H9 (cell line): ENCODE measurements at regions not wholly inside any gene's neighbourhood (a gene's known extent, or its start where the extent isn't known, plus 50 kb on each side); places are given as distances from the start of the nearest gene placed in this dataset.

Source experiments
- DNase-seq: peaks from one replicate; pipeline ENCODE4 v3.0.0-alpha.2; 2017
- H2AFZ ChIP-seq: one replicate; pipeline ENCODE4 v1.6.1; 2013; ENCODE audit warnings: mild to moderate bottlenecking, low read length, control low read depth, moderate library complexity
- H2AK5ac ChIP-seq: 2 replicates; pipeline ENCODE4 v1.6.1; 2013; ENCODE audit warnings: low read length, control low read depth, mixed read lengths; ENCODE audit not compliant: insufficient read length
- H2BK120ac ChIP-seq: one replicate; pipeline ENCODE4 v1.6.1; 2013; ENCODE audit warnings: low read depth, mild to moderate bottlenecking, low read length, control low read depth, inconsistent platforms; ENCODE audit not compliant: poor library complexity, severe bottlenecking
- H2BK12ac ChIP-seq: 2 replicates; pipeline ENCODE4 v1.6.1; 2013; ENCODE audit warnings: low read length, control low read depth, mixed read lengths, low read depth; ENCODE audit not compliant: insufficient read length
- H2BK15ac ChIP-seq: 2 replicates; pipeline ENCODE4 v1.6.1; 2013; ENCODE audit warnings: low read depth, low read length, control low read depth
- H2BK20ac ChIP-seq: one replicate; pipeline ENCODE4 v1.6.1; 2013; ENCODE audit warnings: low read depth, mild to moderate bottlenecking, low read length, control low read depth, inconsistent platforms; ENCODE audit not compliant: poor library complexity, severe bottlenecking
- H2BK5ac ChIP-seq: 2 replicates; pipeline ENCODE4 v1.6.1; 2013; ENCODE audit warnings: low read length, control low read depth, mixed read lengths; ENCODE audit not compliant: insufficient read length
- H3K14ac ChIP-seq: 2 replicates; pipeline ENCODE4 v1.6.1; 2013; ENCODE audit warnings: low read length, control low read depth; ENCODE audit not compliant: insufficient read depth
- H3K18ac ChIP-seq: 2 replicates; pipeline ENCODE4 v1.6.1; 2013; ENCODE audit warnings: low read depth, mild to moderate bottlenecking, mixed read lengths, low read length, control low read depth; ENCODE audit not compliant: insufficient read length
- H3K23ac ChIP-seq: 2 replicates; pipeline ENCODE4 v1.6.1; 2013; ENCODE audit warnings: low read length, control low read depth, mixed read lengths, low read depth; ENCODE audit not compliant: insufficient read length
- H3K23me2 ChIP-seq: 2 replicates; pipeline ENCODE4 v1.6.1; 2013; ENCODE audit warnings: low read depth, mild to moderate bottlenecking, mixed read lengths, low read length, control low read depth; ENCODE audit not compliant: insufficient read length, poor library complexity, severe bottlenecking
- H3K27ac ChIP-seq: 2 replicates; pipeline ENCODE4 v1.5.1; 2013; ENCODE audit warnings: low read length, control low read depth, mixed read lengths, low read depth; ENCODE audit not compliant: insufficient read length
- H3K27me3 ChIP-seq: 2 replicates; pipeline ENCODE4 v1.6.1; 2013; ENCODE audit warnings: low read length, control low read depth, inconsistent platforms; ENCODE audit not compliant: insufficient read depth
- H3K4ac ChIP-seq: 2 replicates; pipeline ENCODE4 v1.6.1; 2013; ENCODE audit warnings: low read depth, mild to moderate bottlenecking, control low read depth, inconsistent platforms, low read length, moderate library complexity
- H3K4me1 ChIP-seq: 2 replicates; pipeline ENCODE4 v1.6.1; 2013; ENCODE audit warnings: low read length, control low read depth, inconsistent platforms; ENCODE audit not compliant: insufficient read depth
- H3K4me2 ChIP-seq: 2 replicates; pipeline ENCODE4 v1.6.1; 2013; ENCODE audit warnings: low read length, control low read depth, mixed read lengths; ENCODE audit not compliant: insufficient read length, insufficient read depth
- H3K56ac ChIP-seq: 2 replicates; pipeline ENCODE4 v1.6.1; 2013; ENCODE audit warnings: low read depth, mild to moderate bottlenecking, mixed read lengths, low read length, control low read depth; ENCODE audit not compliant: insufficient read length
- H3K79me1 ChIP-seq: 2 replicates; pipeline ENCODE4 v1.6.1; 2013; ENCODE audit warnings: low read depth, mild to moderate bottlenecking, moderate library complexity, low read length, control low read depth, inconsistent platforms; ENCODE audit not compliant: insufficient read depth, poor library complexity, severe bottlenecking
- H3K79me2 ChIP-seq: 2 replicates; pipeline ENCODE4 v1.6.1; 2013; ENCODE audit warnings: low read length, control low read depth, inconsistent platforms; ENCODE audit not compliant: insufficient read depth
- H3K9ac ChIP-seq: 2 replicates; pipeline ENCODE4 v1.6.1; 2013; ENCODE audit warnings: low read length, control low read depth, mixed read lengths; ENCODE audit not compliant: insufficient read length; ENCODE audit errors: extremely low read depth
- H3K9me3 ChIP-seq: one replicate; pipeline ENCODE4 v1.6.1; 2013; ENCODE audit warnings: low read depth, low read length, inconsistent platforms; ENCODE audit not compliant: control insufficient read depth
- H3T11ph ChIP-seq: one replicate; pipeline ENCODE4 v1.6.1; 2013; ENCODE audit warnings: mild to moderate bottlenecking, low read length, control low read depth, inconsistent platforms
- H4K20me1 ChIP-seq: one replicate; pipeline ENCODE4 v1.6.1; 2013; ENCODE audit not compliant: control insufficient read depth, insufficient read length, insufficient read depth
- H4K5ac ChIP-seq: 2 replicates; pipeline ENCODE4 v1.6.1; 2013; ENCODE audit warnings: low read depth, mild to moderate bottlenecking, mixed read lengths, low read length, control low read depth; ENCODE audit not compliant: insufficient read length
- H4K8ac ChIP-seq: replicated peaks from 2 replicates; pipeline ENCODE4 v1.6.1; 2013; ENCODE audit warnings: low read length, control low read depth, mixed read lengths, low read depth; ENCODE audit not compliant: insufficient read length
- H4K91ac ChIP-seq: 2 replicates; pipeline ENCODE4 v1.6.1; 2013; ENCODE audit warnings: low read depth, mild to moderate bottlenecking, moderate library complexity, mixed read lengths, low read length, control low read depth; ENCODE audit not compliant: insufficient read length
- H3K27ac Mint-ChIP-seq, 3 experiments: 2 replicates in 2 of 3; 3 replicates in 1 of 3; pipeline ENCODE4 v1.8.0; 2020 to 2021; ENCODE audit warnings: mixed read lengths in 3 of 3, mild to moderate bottlenecking in 1 of 3, moderate library complexity in 1 of 3
- H3K27me3 Mint-ChIP-seq: 2 replicates; pipeline ENCODE4 v1.8.0; 2021; ENCODE audit warnings: low read depth, mild to moderate bottlenecking, moderate library complexity, mixed read lengths
- H3K36me3 Mint-ChIP-seq, 3 experiments: 2 replicates in 2 of 3; 3 replicates in 1 of 3; pipeline ENCODE4 v1.8.0; 2020 to 2021; ENCODE audit warnings: low read depth in 3 of 3, mixed read lengths in 3 of 3; ENCODE audit not compliant: insufficient read depth in 1 of 3
- H3K4me1 Mint-ChIP-seq, 2 experiments: 2 replicates each; pipeline ENCODE4 v1.8.0; 2020; ENCODE audit warnings: mixed read lengths in 2 of 2
- H3K4me3 Mint-ChIP-seq, 2 experiments: 2 replicates in 1 of 2; 3 replicates in 1 of 2; pipeline ENCODE4 v1.8.0; 2020 to 2021; ENCODE audit warnings: mild to moderate bottlenecking in 2 of 2, mixed read lengths in 2 of 2, moderate library complexity in 1 of 2
- H3K9me3 Mint-ChIP-seq, 2 experiments: 2 replicates in 1 of 2; 3 replicates in 1 of 2; pipeline ENCODE4 v1.8.0; 2020; ENCODE audit warnings: mild to moderate bottlenecking in 2 of 2, mixed read lengths in 2 of 2, moderate library complexity in 1 of 2
- WGBS: extraction: QIAGEN DNeasy Blood & Tissue Kit; methylation state at CpG from one replicate; pipeline ENCODE4 v1.1.7; 2013; ENCODE audit warnings: missing lambda C conversion rate, low lambda C conversion rate, mixed read lengths; ENCODE audit not compliant: insufficient read length; ENCODE audit errors: extremely low coverage; 5-methylcytosine and 5-hydroxymethylcytosine counted together
- TF ChIP-seq, protein P1 (sequence below): fragments of 200-600 bp; sonication (generic); conservative IDR thresholded peaks from 3 replicates; pipeline ENCODE4 v1.8.0; 2021; ENCODE audit warnings: antibody characterized with exemption, mild to moderate bottlenecking

- Mint-ChIP-seq H3K27me3 (peaks cover 12% of the 10 kb centered on the region), H3K9me3 (no peaks in the 10 kb centered on the region; a peak in 1 of 5 replicates), H3K4me3 (no peak overlapping the region), H3K27ac (0 out of 7 replicates have a peak overlapping the region, but pooled peaks of 1 of the 3 experiments have one; percentile 0), H3K4me1 (peaks cover 11 to 25% of the 10 kb centered on the region in 2 experiments), H3K36me3 (peaks cover 0 to 2% (median 0%) of the 10 kb centered on the region in 3 experiments; a peak in 2 of 7 replicates)
- Histone ChIP-seq H3K4me1 (peaks cover 2% of the 10 kb centered on the region; the same call in 1 of the 2 replicates), H3K27ac (no peak overlapping the region), H2AK5ac (no peak overlapping the region), H4K20me1 (no peaks in the 10 kb centered on the region), H3T11ph (no peak overlapping the region), H3K14ac (no peak overlapping the region), H3K18ac (peak overlapping the region; percentile 34), H2AFZ (no peak overlapping the region), H3K23me2 (no peaks in the 10 kb centered on the region), H4K8ac (no peak overlapping the region), H3K4ac (no peak overlapping the region), H3K79me1 (no peaks in the 10 kb centered on the region), H2BK5ac (no peak overlapping the region), H4K5ac (no peak overlapping the region), H3K9ac (no peak overlapping the region), H3K79me2 (no peaks in the 10 kb centered on the region), H2BK120ac (no peak overlapping the region), H3K56ac (no peak overlapping the region), H4K91ac (no peak overlapping the region), H3K23ac (no peak overlapping the region), H3K27me3 (no peaks in the 10 kb centered on the region), H2BK15ac (no peak overlapping the region), H3K4me2 (no peak overlapping the region), H2BK12ac (no peak overlapping the region), H3K9me3 (no peaks in the 10 kb centered on the region), H2BK20ac (no peak overlapping the region)
- TF ChIP-seq, protein P1, sequence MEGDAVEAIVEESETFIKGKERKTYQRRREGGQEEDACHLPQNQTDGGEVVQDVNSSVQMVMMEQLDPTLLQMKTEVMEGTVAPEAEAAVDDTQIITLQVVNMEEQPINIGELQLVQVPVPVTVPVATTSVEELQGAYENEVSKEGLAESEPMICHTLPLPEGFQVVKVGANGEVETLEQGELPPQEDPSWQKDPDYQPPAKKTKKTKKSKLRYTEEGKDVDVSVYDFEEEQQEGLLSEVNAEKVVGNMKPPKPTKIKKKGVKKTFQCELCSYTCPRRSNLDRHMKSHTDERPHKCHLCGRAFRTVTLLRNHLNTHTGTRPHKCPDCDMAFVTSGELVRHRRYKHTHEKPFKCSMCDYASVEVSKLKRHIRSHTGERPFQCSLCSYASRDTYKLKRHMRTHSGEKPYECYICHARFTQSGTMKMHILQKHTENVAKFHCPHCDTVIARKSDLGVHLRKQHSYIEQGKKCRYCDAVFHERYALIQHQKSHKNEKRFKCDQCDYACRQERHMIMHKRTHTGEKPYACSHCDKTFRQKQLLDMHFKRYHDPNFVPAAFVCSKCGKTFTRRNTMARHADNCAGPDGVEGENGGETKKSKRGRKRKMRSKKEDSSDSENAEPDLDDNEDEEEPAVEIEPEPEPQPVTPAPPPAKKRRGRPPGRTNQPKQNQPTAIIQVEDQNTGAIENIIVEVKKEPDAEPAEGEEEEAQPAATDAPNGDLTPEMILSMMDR, result no peak
- DNase-seq, result no peak
- no CpG with 5 or more reads among the region's 2 CpGs for WGBS
These were observed 303.2 kb downstream of the LMX1A start for GRCh38 chr1:165053351-165053750.
